Lower leg skin (tissue), 3 donors: ENCODE measurements at regions not wholly inside any gene's neighbourhood (a gene's known extent, or its start where the extent isn't known, plus 50 kb on each side); places are given as distances from the start of the nearest gene placed in this dataset.

Experiments
- POLR2A ChIP-seq, 2 donors: fragments of 450-650 bp; IDR thresholded peaks; one replicate each; pipeline ENCODE4 v1.6.1; 2016 to 2017; ENCODE audit warnings: antibody characterized with exemption in 2 of 2, mild to moderate bottlenecking in 1 of 2, moderate library complexity in 1 of 2
- TF ChIP-seq, protein P1 (sequence below), 3 donors: fragments of 450-650 bp; IDR thresholded peaks; one replicate each; pipeline ENCODE4 v1.5.1; 2016; ENCODE audit warnings: antibody characterized with exemption in 3 of 3, mild to moderate bottlenecking in 3 of 3, moderate library complexity in 2 of 3

DNA sequence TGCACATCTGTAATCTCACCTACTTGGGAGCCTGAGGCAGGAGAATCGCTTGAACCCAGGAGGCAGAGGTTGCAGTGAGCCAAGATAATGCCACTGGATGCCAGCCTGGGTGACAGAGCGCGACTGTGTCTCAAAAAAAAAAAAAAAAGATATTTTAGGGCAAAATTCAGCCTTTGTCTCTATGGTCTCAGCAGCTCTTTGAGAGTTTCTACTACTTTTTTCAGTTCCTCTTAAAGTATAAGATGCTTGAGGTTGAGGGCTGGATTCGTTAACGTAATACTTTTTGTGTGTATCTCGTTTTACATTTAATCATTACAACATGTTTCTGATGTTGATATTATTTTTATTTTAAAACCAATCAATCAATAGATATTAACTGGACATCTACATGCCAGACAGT is 381.2 kb upstream of the TBL1XR1 start:
- TF ChIP-seq, protein P1, sequence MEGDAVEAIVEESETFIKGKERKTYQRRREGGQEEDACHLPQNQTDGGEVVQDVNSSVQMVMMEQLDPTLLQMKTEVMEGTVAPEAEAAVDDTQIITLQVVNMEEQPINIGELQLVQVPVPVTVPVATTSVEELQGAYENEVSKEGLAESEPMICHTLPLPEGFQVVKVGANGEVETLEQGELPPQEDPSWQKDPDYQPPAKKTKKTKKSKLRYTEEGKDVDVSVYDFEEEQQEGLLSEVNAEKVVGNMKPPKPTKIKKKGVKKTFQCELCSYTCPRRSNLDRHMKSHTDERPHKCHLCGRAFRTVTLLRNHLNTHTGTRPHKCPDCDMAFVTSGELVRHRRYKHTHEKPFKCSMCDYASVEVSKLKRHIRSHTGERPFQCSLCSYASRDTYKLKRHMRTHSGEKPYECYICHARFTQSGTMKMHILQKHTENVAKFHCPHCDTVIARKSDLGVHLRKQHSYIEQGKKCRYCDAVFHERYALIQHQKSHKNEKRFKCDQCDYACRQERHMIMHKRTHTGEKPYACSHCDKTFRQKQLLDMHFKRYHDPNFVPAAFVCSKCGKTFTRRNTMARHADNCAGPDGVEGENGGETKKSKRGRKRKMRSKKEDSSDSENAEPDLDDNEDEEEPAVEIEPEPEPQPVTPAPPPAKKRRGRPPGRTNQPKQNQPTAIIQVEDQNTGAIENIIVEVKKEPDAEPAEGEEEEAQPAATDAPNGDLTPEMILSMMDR (IDR thresholded peaks at IDR 0.05) = no peak
- no peak for TF ChIP-seq POLR2A (IDR thresholded peaks at IDR 0.05)
